Peyer's patch (tissue), 4 donors: ENCODE measurements at regions not wholly inside any gene's neighbourhood (a gene's known extent, or its start where the extent isn't known, plus 50 kb on each side); places are given as distances from the start of the nearest gene placed in this dataset.

Source experiments
- POLR2A ChIP-seq, 2 donors: fragments of 450-650 bp; IDR thresholded peaks; one replicate each; pipeline ENCODE4 v1.5.1; 2017; ENCODE audit warnings: antibody characterized with exemption in 2 of 2, mild to moderate bottlenecking in 2 of 2, moderate library complexity in 2 of 2
- TF ChIP-seq, protein P1 (sequence below), 6 experiments: fragments of 450-650 bp in 4 of 6; fragments of 200-600 bp in 2 of 6; sonication (generic) in 1 of 6; IDR thresholded peaks; one replicate each; pipeline ENCODE4 v1.5.1; 2017 to 2019; ENCODE audit warnings: antibody characterized with exemption in 6 of 6, mild to moderate bottlenecking in 3 of 6, moderate library complexity in 1 of 6

- TF ChIP-seq, protein P1, sequence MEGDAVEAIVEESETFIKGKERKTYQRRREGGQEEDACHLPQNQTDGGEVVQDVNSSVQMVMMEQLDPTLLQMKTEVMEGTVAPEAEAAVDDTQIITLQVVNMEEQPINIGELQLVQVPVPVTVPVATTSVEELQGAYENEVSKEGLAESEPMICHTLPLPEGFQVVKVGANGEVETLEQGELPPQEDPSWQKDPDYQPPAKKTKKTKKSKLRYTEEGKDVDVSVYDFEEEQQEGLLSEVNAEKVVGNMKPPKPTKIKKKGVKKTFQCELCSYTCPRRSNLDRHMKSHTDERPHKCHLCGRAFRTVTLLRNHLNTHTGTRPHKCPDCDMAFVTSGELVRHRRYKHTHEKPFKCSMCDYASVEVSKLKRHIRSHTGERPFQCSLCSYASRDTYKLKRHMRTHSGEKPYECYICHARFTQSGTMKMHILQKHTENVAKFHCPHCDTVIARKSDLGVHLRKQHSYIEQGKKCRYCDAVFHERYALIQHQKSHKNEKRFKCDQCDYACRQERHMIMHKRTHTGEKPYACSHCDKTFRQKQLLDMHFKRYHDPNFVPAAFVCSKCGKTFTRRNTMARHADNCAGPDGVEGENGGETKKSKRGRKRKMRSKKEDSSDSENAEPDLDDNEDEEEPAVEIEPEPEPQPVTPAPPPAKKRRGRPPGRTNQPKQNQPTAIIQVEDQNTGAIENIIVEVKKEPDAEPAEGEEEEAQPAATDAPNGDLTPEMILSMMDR (IDR thresholded peaks at IDR 0.05): no peak
- TF ChIP-seq POLR2A (IDR thresholded peaks at IDR 0.05): no peak
Measured at GRCh38 chrX:147602176-147602696, 309.5 kb upstream of the FMR1 start.
